ENCODE measurements at regions not wholly inside any gene's neighbourhood (a gene's known extent, or its start where the extent isn't known, plus 50 kb on each side); places are given as distances from the start of the nearest gene placed in this dataset.

- TF ChIP-seq CTCF (IDR thresholded peaks at IDR 0.05) (no peak), POLR2A (IDR thresholded peaks at IDR 0.05) (no peak), POLR2AphosphoS5 (IDR thresholded peaks at IDR 0.05) (no peak)
These were observed 60.0 kb upstream of the SLC35B4 start for GRCh38 chr7:134376693-134377092.
